OCI-LY1 (cell line): ENCODE measurements at regions not wholly inside any gene's neighbourhood (a gene's known extent, or its start where the extent isn't known, plus 50 kb on each side); places are given as distances from the start of the nearest gene placed in this dataset.

Source experiments
- H2AFZ ChIP-seq: fragments of 200-600 bp; sonication (generic), shearing (Covaris generic); 2 replicates; pipeline ENCODE4 v1.6.0; 2014; ENCODE audit warnings: antibody characterized with exemption, mild to moderate bottlenecking, low read length
- H3F3A ChIP-seq: fragments of 200-600 bp; sonication (generic), shearing (Covaris generic); 2 replicates; pipeline ENCODE4 v1.6.0; 2014; ENCODE audit warnings: mild to moderate bottlenecking, antibody characterized with exemption, low read length, moderate library complexity; ENCODE audit not compliant: insufficient read depth
- H3K27ac ChIP-seq: fragments of 200-600 bp; sonication (generic); 2 replicates; pipeline ENCODE4 v1.5.1; 2014; ENCODE audit warnings: low read length, mixed run types, mild to moderate bottlenecking, low read depth; ENCODE audit not compliant: poor library complexity, severe bottlenecking
- H3K27me3 ChIP-seq: fragments of 200-600 bp; sonication (generic); 2 replicates; pipeline ENCODE4 v1.6.0; 2014; ENCODE audit warnings: antibody characterized with exemption, mild to moderate bottlenecking, low read length, moderate library complexity; ENCODE audit not compliant: insufficient read depth
- H3K36me3 ChIP-seq: fragments of 200-600 bp; sonication (generic); 2 replicates; pipeline ENCODE4 v1.6.1; 2014; ENCODE audit warnings: mild to moderate bottlenecking, antibody characterized with exemption, low read length, moderate library complexity, mixed read lengths; ENCODE audit not compliant: insufficient read depth
- H3K4me1 ChIP-seq: fragments of 200-600 bp; sonication (generic); 2 replicates; pipeline ENCODE4 v1.5.1; 2014; ENCODE audit warnings: mild to moderate bottlenecking, low read length, moderate library complexity; ENCODE audit not compliant: insufficient read depth, severe bottlenecking
- H3K4me2 ChIP-seq: fragments of 200-600 bp; sonication (generic), shearing (Covaris generic); 2 replicates; pipeline ENCODE4 v1.6.1; 2014; ENCODE audit warnings: low read length
- H3K4me3 ChIP-seq: fragments of 200-600 bp; sonication (generic); 2 replicates; pipeline ENCODE4 v1.5.1; 2014; ENCODE audit warnings: low read length, low read depth, mild to moderate bottlenecking, mixed read lengths; ENCODE audit not compliant: poor library complexity, severe bottlenecking
- H3K79me2 ChIP-seq: fragments of 200-600 bp; shearing (Covaris generic); 2 replicates; pipeline ENCODE4 v1.6.1; 2016; ENCODE audit warnings: mixed run types, low read length, mixed read lengths; ENCODE audit not compliant: insufficient read depth
- H3K9ac ChIP-seq: fragments of 200-600 bp; sonication (generic), shearing (Covaris generic); 2 replicates; pipeline ENCODE4 v1.6.1; 2014; ENCODE audit warnings: mild to moderate bottlenecking, low read length, mixed read lengths
- H3K9me2 ChIP-seq: fragments of 200-600 bp; sonication (generic), shearing (Covaris generic); 2 replicates; pipeline ENCODE4 v1.6.1; 2014; ENCODE audit warnings: low read depth, mild to moderate bottlenecking, low read length, mixed read lengths
- H3K9me3 ChIP-seq: fragments of 200-600 bp; shearing (Covaris generic); 2 replicates; pipeline ENCODE4 v1.6.1; 2014; ENCODE audit warnings: low read length, mixed read lengths
- H4K20me1 ChIP-seq: fragments of 200-600 bp; sonication (generic), shearing (Covaris generic); 2 replicates; pipeline ENCODE4 v1.6.0; 2016; ENCODE audit warnings: mild to moderate bottlenecking, low read length; ENCODE audit not compliant: insufficient read depth
- EZH2 ChIP-seq: fragments of 200-600 bp; sonication (generic), shearing (Covaris generic); IDR thresholded peaks from 2 replicates; pipeline ENCODE4 v1.8.0; 2017; ENCODE audit warnings: borderline replicate concordance, mixed run types, mild to moderate bottlenecking, antibody characterized with exemption, low read length, moderate library complexity, mixed read lengths
- TF ChIP-seq, protein P1 (sequence below): fragments of 200-600 bp; sonication (generic), shearing (Covaris generic); IDR thresholded peaks from 2 replicates; pipeline ENCODE4 v1.5.1; 2017; ENCODE audit warnings: mild to moderate bottlenecking, antibody characterized with exemption, low read length, moderate library complexity, mixed read lengths

DNA sequence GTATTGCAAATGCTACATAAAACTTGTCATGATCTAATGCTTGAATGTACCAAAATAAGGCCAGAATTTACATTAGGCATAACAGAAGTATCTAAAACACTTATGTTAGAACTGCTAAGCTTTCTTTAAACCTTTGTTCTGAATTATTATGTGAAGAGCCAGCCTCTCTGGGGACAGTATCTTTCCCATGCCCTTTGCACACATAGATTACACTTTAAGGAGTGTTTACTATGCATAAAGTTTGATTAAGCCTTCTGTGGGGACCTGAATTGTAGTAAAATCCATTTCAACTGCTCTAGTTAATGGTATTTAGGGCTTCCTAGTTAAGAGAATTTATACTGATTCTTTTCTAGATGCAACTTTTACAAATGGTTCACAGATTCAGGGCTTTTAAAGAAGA is 444.7 kb downstream of the IPMK start:
- Histone ChIP-seq H3K27me3 (no peaks in the 10 kb centered on the region), H3K36me3 (no peaks in the 10 kb centered on the region), H3K79me2 (no peaks in the 10 kb centered on the region), H3K4me2 (no peak overlapping the region), H3K27ac (no peak overlapping the region), H4K20me1 (no peaks in the 10 kb centered on the region), H3K9me3 (no peaks in the 10 kb centered on the region), H3K9me2 (no peaks in the 10 kb centered on the region), H3K4me1 (no peaks in the 10 kb centered on the region), H3K4me3 (no peak overlapping the region), H3K9ac (no peak overlapping the region), H3F3A (no peaks in the 10 kb centered on the region), H2AFZ (no peak overlapping the region)
- TF ChIP-seq EZH2: no peak
- TF ChIP-seq, protein P1, sequence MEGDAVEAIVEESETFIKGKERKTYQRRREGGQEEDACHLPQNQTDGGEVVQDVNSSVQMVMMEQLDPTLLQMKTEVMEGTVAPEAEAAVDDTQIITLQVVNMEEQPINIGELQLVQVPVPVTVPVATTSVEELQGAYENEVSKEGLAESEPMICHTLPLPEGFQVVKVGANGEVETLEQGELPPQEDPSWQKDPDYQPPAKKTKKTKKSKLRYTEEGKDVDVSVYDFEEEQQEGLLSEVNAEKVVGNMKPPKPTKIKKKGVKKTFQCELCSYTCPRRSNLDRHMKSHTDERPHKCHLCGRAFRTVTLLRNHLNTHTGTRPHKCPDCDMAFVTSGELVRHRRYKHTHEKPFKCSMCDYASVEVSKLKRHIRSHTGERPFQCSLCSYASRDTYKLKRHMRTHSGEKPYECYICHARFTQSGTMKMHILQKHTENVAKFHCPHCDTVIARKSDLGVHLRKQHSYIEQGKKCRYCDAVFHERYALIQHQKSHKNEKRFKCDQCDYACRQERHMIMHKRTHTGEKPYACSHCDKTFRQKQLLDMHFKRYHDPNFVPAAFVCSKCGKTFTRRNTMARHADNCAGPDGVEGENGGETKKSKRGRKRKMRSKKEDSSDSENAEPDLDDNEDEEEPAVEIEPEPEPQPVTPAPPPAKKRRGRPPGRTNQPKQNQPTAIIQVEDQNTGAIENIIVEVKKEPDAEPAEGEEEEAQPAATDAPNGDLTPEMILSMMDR: no peak

GRCh38 chr10:57818522-57818921 is 449.2 kb downstream of the IPMK start:
- Histone ChIP-seq H4K20me1 (no peaks in the 10 kb centered on the region), H3K4me1 (no peaks in the 10 kb centered on the region), H3K4me3 (no peak overlapping the region), H3F3A (no peaks in the 10 kb centered on the region), H3K79me2 (no peaks in the 10 kb centered on the region), H3K27ac (no peak overlapping the region), H3K27me3 (no peaks in the 10 kb centered on the region), H3K9me3 (no peaks in the 10 kb centered on the region), H3K9ac (no peak overlapping the region), H3K36me3 (no peaks in the 10 kb centered on the region), H3K4me2 (no peak overlapping the region), H3K9me2 (no peaks in the 10 kb centered on the region), H2AFZ (no peak overlapping the region)
- TF ChIP-seq EZH2: no peak
- TF ChIP-seq, protein P1: no peak

GRCh38 chr10:57817741-57818140 is 450.0 kb downstream of the IPMK start:
- no peak overlapping the region for H3K4me3 ChIP-seq
- H3K27ac ChIP-seq: no peak overlapping the region
- H3F3A ChIP-seq: no peaks in the 10 kb centered on the region
- no peak overlapping the region for H3K4me2 ChIP-seq
- H3K9me2 ChIP-seq: no peaks in the 10 kb centered on the region
- H2AFZ ChIP-seq: no peak overlapping the region
- no peaks in the 10 kb centered on the region for H3K79me2 ChIP-seq
- no peaks in the 10 kb centered on the region for H4K20me1 ChIP-seq
- no peaks in the 10 kb centered on the region for H3K36me3 ChIP-seq
- no peak overlapping the region for H3K9ac ChIP-seq
- no peaks in the 10 kb centered on the region for H3K4me1 ChIP-seq
- H3K27me3 ChIP-seq: no peaks in the 10 kb centered on the region
- H3K9me3 ChIP-seq: no peaks in the 10 kb centered on the region
- no peak for TF ChIP-seq EZH2
- TF ChIP-seq, protein P1: no peak
